ENCODE measurements at regions not wholly inside any gene's neighbourhood (a gene's known extent, or its start where the extent isn't known, plus 50 kb on each side); places are given as distances from the start of the nearest gene placed in this dataset.
A peak's percentile ranks its signal among the peaks of the same experiment; 100 is the strongest.
"Not testable (repeated sequence)": the region's sequence is repeated elsewhere in the genome, so short reads cannot be mapped to it uniquely, and the experiment has no call there.

DNA sequence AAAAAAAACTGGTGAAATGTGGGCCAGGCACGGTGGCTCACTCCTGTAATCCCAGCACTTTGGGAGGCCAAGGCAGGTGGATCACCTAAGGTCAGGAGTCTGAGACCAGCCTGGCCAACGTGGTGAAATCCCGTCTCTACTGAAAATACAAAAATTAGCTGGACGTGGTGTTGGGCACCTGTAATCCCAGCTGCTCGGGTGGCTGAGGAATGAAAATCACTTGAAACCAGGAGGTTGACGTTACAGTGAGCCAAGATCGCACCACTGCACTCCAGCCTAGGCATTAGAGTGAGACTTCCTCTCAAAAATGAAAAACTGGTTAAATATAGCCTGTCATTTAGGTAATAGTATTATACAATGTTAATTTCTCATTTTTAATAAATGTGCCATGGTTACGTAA is 1692.0 kb downstream of the SPATA31A7 start:
- H3K79me2 ChIP-seq (ENCODE audit: control insufficient read depth, insufficient read depth, low read length); DNase-seq (ENCODE audit: low read depth, low spot score); H3K4me2 ChIP-seq (ENCODE audit: control insufficient read depth, extremely low read depth, insufficient read depth, low read depth, low read length); H4K20me1 ChIP-seq (ENCODE audit: control insufficient read depth, extremely low read depth, insufficient read depth, low read length); H3K27ac ChIP-seq (ENCODE audit: control insufficient read depth, insufficient read depth, low read length); H3K4me1 ChIP-seq (ENCODE audit: control insufficient read depth, extremely low read depth, insufficient read depth, low read length); H3K36me3 ChIP-seq (ENCODE audit: control insufficient read depth in 2 of 2, extremely low read depth in 1 of 2, insufficient read depth in 2 of 2, low read length in 2 of 2); H3K9me3 ChIP-seq (ENCODE audit: control insufficient read depth, low read depth, low read length); H3K9me1 ChIP-seq (ENCODE audit: control insufficient read depth, extremely low read depth, insufficient read depth, low read length); H3K4me3 ChIP-seq (ENCODE audit: control insufficient read depth in 2 of 3, extremely low read depth in 1 of 3, insufficient read depth in 2 of 3, low read depth in 1 of 3, low read length in 3 of 3); FAIRE-seq; H2AFZ ChIP-seq (ENCODE audit: control insufficient read depth, low read length); H3K27me3 ChIP-seq (ENCODE audit: control insufficient read depth, extremely low read depth, insufficient read depth, low read length); dilution Hi-C loops (cut with MboI; ENCODE audit: extremely low pct_ligation_motif_present, low sequenced_read_pairs); H3K9ac ChIP-seq (ENCODE audit: control insufficient read depth, extremely low read depth, insufficient read depth, low read length): not testable (repeated sequence)

DNA sequence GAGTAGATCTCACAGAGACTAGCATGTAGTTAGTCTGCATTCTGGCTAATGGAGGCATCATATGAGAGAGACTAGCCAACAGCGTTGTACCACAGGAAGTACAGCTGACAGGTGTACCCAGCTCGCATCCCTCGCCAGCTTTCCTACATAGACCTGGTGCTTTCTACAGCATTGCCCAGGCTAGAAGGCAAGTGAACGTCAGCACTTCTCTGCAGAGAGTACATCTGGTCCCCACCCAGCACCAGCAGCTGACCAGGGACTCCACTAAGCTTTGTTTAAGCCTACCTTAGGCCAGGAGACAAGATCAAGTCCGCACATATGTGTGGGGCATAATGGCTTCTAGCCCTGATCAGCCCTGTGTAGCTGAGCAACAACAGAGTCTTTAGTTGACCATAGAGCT is 1692.9 kb downstream of the SPATA31A7 start:
- H2AFZ ChIP-seq (ENCODE audit: control insufficient read depth, low read length); H4K20me1 ChIP-seq (ENCODE audit: control insufficient read depth, extremely low read depth, insufficient read depth, low read length); H3K4me2 ChIP-seq (ENCODE audit: control insufficient read depth, extremely low read depth, insufficient read depth, low read depth, low read length); H3K27me3 ChIP-seq (ENCODE audit: control insufficient read depth, extremely low read depth, insufficient read depth, low read length); H3K9me1 ChIP-seq (ENCODE audit: control insufficient read depth, extremely low read depth, insufficient read depth, low read length); dilution Hi-C loops (cut with MboI; ENCODE audit: extremely low pct_ligation_motif_present, low sequenced_read_pairs); H3K4me3 ChIP-seq (ENCODE audit: control insufficient read depth in 2 of 3, extremely low read depth in 1 of 3, insufficient read depth in 2 of 3, low read depth in 1 of 3, low read length in 3 of 3); H3K27ac ChIP-seq (ENCODE audit: control insufficient read depth, insufficient read depth, low read length); FAIRE-seq; H3K9ac ChIP-seq (ENCODE audit: control insufficient read depth, extremely low read depth, insufficient read depth, low read length); H3K9me3 ChIP-seq (ENCODE audit: control insufficient read depth, low read depth, low read length); DNase-seq (ENCODE audit: low read depth, low spot score); H3K36me3 ChIP-seq (ENCODE audit: control insufficient read depth in 2 of 2, extremely low read depth in 1 of 2, insufficient read depth in 2 of 2, low read length in 2 of 2); H3K79me2 ChIP-seq (ENCODE audit: control insufficient read depth, insufficient read depth, low read length); H3K4me1 ChIP-seq (ENCODE audit: control insufficient read depth, extremely low read depth, insufficient read depth, low read length): not testable (repeated sequence)

DNA sequence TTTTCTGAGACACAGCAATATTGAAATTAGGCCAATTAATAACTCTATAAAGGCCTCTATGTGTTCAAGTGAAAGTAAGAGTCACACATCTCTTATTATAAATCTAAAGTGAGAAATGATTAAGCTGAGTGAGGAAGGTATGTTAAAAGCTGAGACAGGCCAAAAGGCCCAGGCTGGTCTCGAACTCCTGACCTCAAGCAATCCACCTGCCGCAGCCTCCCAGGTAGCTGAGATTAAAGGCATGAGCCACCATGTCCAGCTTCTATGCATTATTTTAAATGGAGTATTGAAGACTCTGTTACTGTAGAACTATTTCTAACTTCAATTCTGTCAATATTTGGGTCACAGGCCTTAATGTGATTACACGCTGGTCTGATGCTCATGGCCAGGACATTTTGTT is 1706.9 kb downstream of the SPATA31A7 start:
- H3K4me1 ChIP-seq (ENCODE audit: control insufficient read depth, extremely low read depth, insufficient read depth, low read length); dilution Hi-C loops (cut with MboI; ENCODE audit: extremely low pct_ligation_motif_present, low sequenced_read_pairs); H3K36me3 ChIP-seq (ENCODE audit: control insufficient read depth in 2 of 2, extremely low read depth in 1 of 2, insufficient read depth in 2 of 2, low read length in 2 of 2); H3K9me1 ChIP-seq (ENCODE audit: control insufficient read depth, extremely low read depth, insufficient read depth, low read length); H3K4me3 ChIP-seq (ENCODE audit: control insufficient read depth in 2 of 3, extremely low read depth in 1 of 3, insufficient read depth in 2 of 3, low read depth in 1 of 3, low read length in 3 of 3); H3K79me2 ChIP-seq (ENCODE audit: control insufficient read depth, insufficient read depth, low read length); H3K4me2 ChIP-seq (ENCODE audit: control insufficient read depth, extremely low read depth, insufficient read depth, low read depth, low read length); DNase-seq (ENCODE audit: low read depth, low spot score); H4K20me1 ChIP-seq (ENCODE audit: control insufficient read depth, extremely low read depth, insufficient read depth, low read length); H3K27ac ChIP-seq (ENCODE audit: control insufficient read depth, insufficient read depth, low read length); H3K27me3 ChIP-seq (ENCODE audit: control insufficient read depth, extremely low read depth, insufficient read depth, low read length); H3K9me3 ChIP-seq (ENCODE audit: control insufficient read depth, low read depth, low read length); H2AFZ ChIP-seq (ENCODE audit: control insufficient read depth, low read length); H3K9ac ChIP-seq (ENCODE audit: control insufficient read depth, extremely low read depth, insufficient read depth, low read length); FAIRE-seq: not testable (repeated sequence)

GRCh38 chr9:62897411-62898225 is 1707.8 kb downstream of the SPATA31A7 start:
- H3K27ac ChIP-seq (ENCODE audit: control insufficient read depth, insufficient read depth, low read length); H3K9me1 ChIP-seq (ENCODE audit: control insufficient read depth, extremely low read depth, insufficient read depth, low read length); H3K27me3 ChIP-seq (ENCODE audit: control insufficient read depth, extremely low read depth, insufficient read depth, low read length); H3K9me3 ChIP-seq (ENCODE audit: control insufficient read depth, low read depth, low read length); dilution Hi-C loops (cut with MboI; ENCODE audit: extremely low pct_ligation_motif_present, low sequenced_read_pairs); H3K4me1 ChIP-seq (ENCODE audit: control insufficient read depth, extremely low read depth, insufficient read depth, low read length); DNase-seq (ENCODE audit: low read depth, low spot score); H3K36me3 ChIP-seq (ENCODE audit: control insufficient read depth in 2 of 2, extremely low read depth in 1 of 2, insufficient read depth in 2 of 2, low read length in 2 of 2); H4K20me1 ChIP-seq (ENCODE audit: control insufficient read depth, extremely low read depth, insufficient read depth, low read length); H3K4me2 ChIP-seq (ENCODE audit: control insufficient read depth, extremely low read depth, insufficient read depth, low read depth, low read length); FAIRE-seq; H3K79me2 ChIP-seq (ENCODE audit: control insufficient read depth, insufficient read depth, low read length): not testable (repeated sequence)
- Histone ChIP-seq H3K4me3 (ENCODE audit: control insufficient read depth in 2 of 3, extremely low read depth in 1 of 3, insufficient read depth in 2 of 3, low read depth in 1 of 3, low read length in 3 of 3) (peak overlapping the region in 2 of 3 experiments; percentile 37 to 54), H3K9ac (ENCODE audit: control insufficient read depth, extremely low read depth, insufficient read depth, low read length) (peak overlapping the region; percentile 47), H2AFZ (ENCODE audit: control insufficient read depth, low read length) (peak overlapping the region; percentile 40)

GRCh38 chr9:62899666-62900065 is 1709.8 kb downstream of the SPATA31A7 start:
- DNase-seq (ENCODE audit: low read depth, low spot score); H3K27ac ChIP-seq (ENCODE audit: control insufficient read depth, insufficient read depth, low read length); H3K9me1 ChIP-seq (ENCODE audit: control insufficient read depth, extremely low read depth, insufficient read depth, low read length); H3K9ac ChIP-seq (ENCODE audit: control insufficient read depth, extremely low read depth, insufficient read depth, low read length); H2AFZ ChIP-seq (ENCODE audit: control insufficient read depth, low read length); H3K4me2 ChIP-seq (ENCODE audit: control insufficient read depth, extremely low read depth, insufficient read depth, low read depth, low read length); H3K4me3 ChIP-seq (ENCODE audit: control insufficient read depth in 2 of 3, extremely low read depth in 1 of 3, insufficient read depth in 2 of 3, low read depth in 1 of 3, low read length in 3 of 3); H3K4me1 ChIP-seq (ENCODE audit: control insufficient read depth, extremely low read depth, insufficient read depth, low read length); FAIRE-seq; dilution Hi-C loops (cut with MboI; ENCODE audit: extremely low pct_ligation_motif_present, low sequenced_read_pairs); H4K20me1 ChIP-seq (ENCODE audit: control insufficient read depth, extremely low read depth, insufficient read depth, low read length); H3K27me3 ChIP-seq (ENCODE audit: control insufficient read depth, extremely low read depth, insufficient read depth, low read length); H3K79me2 ChIP-seq (ENCODE audit: control insufficient read depth, insufficient read depth, low read length); H3K36me3 ChIP-seq (ENCODE audit: control insufficient read depth in 2 of 2, extremely low read depth in 1 of 2, insufficient read depth in 2 of 2, low read length in 2 of 2); H3K9me3 ChIP-seq (ENCODE audit: control insufficient read depth, low read depth, low read length): not testable (repeated sequence)
